Stomach (tissue), 4 donors: ENCODE measurements at regions not wholly inside any gene's neighbourhood (a gene's known extent, or its start where the extent isn't known, plus 50 kb on each side); places are given as distances from the start of the nearest gene placed in this dataset.

ENCODE experiments used
- CTCF ChIP-seq, 7 experiments: fragments of 450-650 bp in 4 of 7; fragments of 200-600 bp in 3 of 7; sonication (generic) in 3 of 7; IDR thresholded peaks; one replicate each; pipeline ENCODE4 v1.5.1; 2016 to 2019; ENCODE audit warnings: antibody characterized with exemption in 7 of 7, control low read depth in 2 of 7, mild to moderate bottlenecking in 1 of 7
- POLR2AphosphoS5 ChIP-seq, 3 donors: sonication (generic); formaldehyde crosslinking; IDR thresholded peaks; one replicate each; pipeline ENCODE4 v1.6.1; 2016; ENCODE audit warnings: antibody characterized with exemption in 3 of 3

GRCh38 chr16:35747658-35748455 is 2288.4 kb downstream of the TP53TG3F start:
- TF ChIP-seq POLR2AphosphoS5 (IDR thresholded peaks at IDR 0.05), result no peak
- no peak for TF ChIP-seq CTCF (IDR thresholded peaks at IDR 0.05)
